Heart right ventricle (tissue), 16 donors: ENCODE measurements at regions not wholly inside any gene's neighbourhood (a gene's known extent, or its start where the extent isn't known, plus 50 kb on each side); places are given as distances from the start of the nearest gene placed in this dataset.

Experiments
- ATAC-seq, 8 donors: fragments of 200-7000 bp; cut with Tn5 transposase; one replicate each; pipeline ENCODE4 v1.9.1; 2020; ENCODE audit warnings: mild to moderate bottlenecking in 8 of 8, moderate library complexity in 8 of 8, moderate number of reproducible peaks in 1 of 8
- DNase-seq, 2 donors: peaks; one replicate each; pipeline ENCODE4 v3.0.0-alpha.2; 2020
- H3K27ac ChIP-seq, 10 donors: fragments of 200-600 bp; sonication (generic) in 2 of 10; one replicate each; pipeline versions ENCODE4 v1.5.0 to v1.8.0; 2020 to 2022; ENCODE audit warnings: mild to moderate bottlenecking in 3 of 10
- H3K27me3 ChIP-seq, 7 donors: fragments of 200-600 bp; one replicate each; pipeline ENCODE4 v1.8.0; 2021 to 2022; ENCODE audit warnings: mild to moderate bottlenecking in 2 of 7
- H3K36me3 ChIP-seq, 9 donors: fragments of 200-600 bp; sonication (generic) in 1 of 9; one replicate each; pipeline versions ENCODE4 v1.5.0 to v1.8.0; 2020 to 2022; ENCODE audit warnings: mild to moderate bottlenecking in 2 of 9
- H3K4me1 ChIP-seq, 9 donors: fragments of 200-600 bp; sonication (generic) in 1 of 9; one replicate each; pipeline versions ENCODE4 v1.5.0 to v1.8.0; 2020 to 2022; ENCODE audit warnings: mild to moderate bottlenecking in 4 of 9
- H3K4me3 ChIP-seq, 10 donors: fragments of 200-600 bp; sonication (generic) in 2 of 10; one replicate each; pipeline versions ENCODE4 v1.5.0 to v1.8.0; 2020 to 2022; ENCODE audit warnings: mild to moderate bottlenecking in 7 of 10, moderate library complexity in 2 of 10
- H3K9me3 ChIP-seq, 11 donors: fragments of 200-600 bp in 10 of 11; sonication (generic) in 2 of 11; one replicate each; pipeline versions ENCODE4 v1.5.0 to v1.8.0; 2013 to 2022; ENCODE audit warnings: mild to moderate bottlenecking in 2 of 11, control low read depth in 1 of 11, moderate library complexity in 1 of 11
- CTCF ChIP-seq, 9 donors: fragments of 200-600 bp; sonication (generic) in 2 of 9; IDR thresholded peaks; one replicate each; pipeline versions ENCODE4 v1.5.0 to v1.8.0; 2021 to 2022; ENCODE audit warnings: antibody characterized with exemption in 9 of 9, mild to moderate bottlenecking in 5 of 9, moderate library complexity in 1 of 9
- WGBS, 2 donors: extraction: QIAGEN DNeasy Blood & Tissue Kit; methylation state at CpG; one replicate each; pipeline ENCODE4 v1.1.7; 2013; ENCODE audit warnings: inconsistent platforms in 1 of 2; 5-methylcytosine and 5-hydroxymethylcytosine counted together
- intact Hi-C, 10 donors: fragments of 100-400 bp; cut with DNase I; formaldehyde crosslinking; loops; one replicate each; pipeline versions ENCODE4 v1.11.1 to v1.14.2; 2022
- donor health status: Arrhythmogenic right ventricular cardiomyopathy.
- donor health status: ischemic (EF 13 %, LVEDD 7.1; RV severe dilation, severe dysfunction).
- donor health status: healthy with polysubstance abuse.
- donor health status: DM: no; HTN: yes; CAD: no.
- donor health status: DM: no; HTN: no; CAD: no.
- donor health status: ischemic (EF 25% LVEDD 6.9; RV normal size, moderate dysfunction).
- donor health status: ischemic (EF 25% LVEDD 5.7; RV mildly dilated, moderate dysfunction).
- donor health status: healthy.
- donor health status: DM: yes; HTN: yes; CAD: no.
- donor health status: Ischemic cardiomyopathy.
- donor health status: ischemic (EF 35%, LVEDD 5.7; RV mildly dilated, moderate dysfunction).
- donor health status: nonischemic (EF 11% LVEDD 7.7; RV severe dilation, severe dysfunction).
- donor health status: DM: yes; HTN: yes; CAD: no.
- donor health status: PGD.
- donor health status: ischemic (EF 29% LVEDD 5.4; RV normal size, mild dysfunction).
- donor health status: nonischemic (EF 23%, LVEDD 6.1; RV moderate dilation, normal function).

DNA sequence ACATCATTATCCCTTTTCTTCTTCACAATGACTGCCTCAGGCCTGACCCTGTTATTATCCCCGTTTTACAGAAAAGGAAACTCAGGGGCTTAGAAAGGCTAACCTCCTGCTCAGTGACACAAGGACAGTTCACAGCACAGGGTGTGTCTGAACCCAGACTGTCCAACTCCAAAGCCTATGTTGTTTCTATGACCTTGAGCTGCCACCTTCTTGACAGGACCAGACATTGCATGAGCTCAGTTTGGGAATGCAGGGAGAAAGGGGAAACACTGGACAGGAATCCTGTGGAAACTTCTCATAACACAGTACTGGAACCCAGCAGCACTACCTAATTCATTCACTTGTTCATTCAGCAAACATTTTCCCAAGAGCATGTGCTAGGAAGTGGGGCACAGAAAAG, 472.8 kb downstream of the CDK5RAP2 start:
- H3K36me3 ChIP-seq, result no peaks in the 10 kb centered on the region
- peaks cover 0 to 22% (median 10%) of the 10 kb centered on the region in 7 donors for H3K27me3 ChIP-seq
- no peak for DNase-seq
- WGBS, 2 donors, result 60 to 75% methylated on average over 1 of the region's 1 CpG
- no peak for TF ChIP-seq CTCF (IDR thresholded peaks at IDR 0.05)
- no peaks in the 10 kb centered on the region for H3K4me1 ChIP-seq
- no peaks in the 10 kb centered on the region for H3K9me3 ChIP-seq
- intact Hi-C loops, result loop anchor here in 1 of 10 donors (10.0 kb wide), 1 partner anchor 58 kb away; no protein-coding TSS in a partner anchor
- no peak overlapping the region for H3K27ac ChIP-seq
- no peak for ATAC-seq
- no peak overlapping the region for H3K4me3 ChIP-seq

DNA sequence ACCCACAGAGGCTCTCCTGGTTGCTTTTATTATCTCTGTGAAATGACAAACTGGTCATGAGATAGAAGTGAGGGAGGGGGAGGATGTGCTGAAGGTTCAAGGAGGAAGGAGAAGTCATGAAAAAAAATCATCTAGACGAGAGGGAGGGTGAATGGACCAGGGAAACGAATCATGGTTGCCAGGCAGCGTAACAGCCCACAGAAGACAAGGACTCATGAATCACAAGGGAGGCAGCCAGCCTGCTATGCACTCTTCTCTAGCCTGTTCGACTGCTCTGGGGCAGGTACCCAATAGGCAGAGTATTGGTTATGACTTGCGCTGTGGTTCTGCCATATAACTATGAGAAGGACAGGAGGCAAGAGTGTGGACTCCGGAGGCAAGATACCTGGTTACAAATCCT, 475.2 kb downstream of the CDK5RAP2 start:
- H3K27ac ChIP-seq, result no peak overlapping the region
- no peaks in the 10 kb centered on the region for H3K9me3 ChIP-seq
- TF ChIP-seq CTCF (IDR thresholded peaks at IDR 0.05), result no peak
- no peak overlapping the region for H3K4me3 ChIP-seq
- H3K36me3 ChIP-seq, result no peaks in the 10 kb centered on the region
- intact Hi-C loops, result loop anchor here in 1 of 10 donors (10.0 kb wide), 1 partner anchor 60 kb away; no protein-coding TSS in a partner anchor
- WGBS, 2 donors, result 70 to 72% methylated on average over 6 of the region's 6 CpGs
- peaks cover 0 to 22% (median 3%) of the 10 kb centered on the region in 7 donors for H3K27me3 ChIP-seq
- DNase-seq (no peak), ATAC-seq (no peak)
- no peaks in the 10 kb centered on the region for H3K4me1 ChIP-seq

DNA sequence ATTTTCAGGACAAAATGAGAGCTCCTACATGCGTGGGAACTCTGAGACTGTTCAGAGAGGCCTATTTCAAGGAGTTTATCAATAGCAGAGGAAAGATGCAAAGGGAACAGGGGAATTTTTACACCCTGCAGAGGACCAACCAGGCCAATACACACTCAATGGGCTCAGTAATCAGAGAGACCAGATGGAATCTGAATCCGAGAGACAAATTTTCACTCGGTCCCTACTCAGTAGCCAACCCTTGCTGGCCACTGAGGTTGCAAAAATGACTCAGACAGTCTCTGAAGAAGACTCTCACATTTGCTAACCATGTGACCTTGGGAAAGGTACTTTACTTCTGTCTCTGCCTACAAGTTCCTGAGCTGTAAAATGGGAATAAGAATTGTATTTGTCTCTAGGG, 479.4 kb downstream of the CDK5RAP2 start:
- no peak for TF ChIP-seq CTCF (IDR thresholded peaks at IDR 0.05)
- Histone ChIP-seq H3K4me1 (no peaks in the 10 kb centered on the region), H3K9me3 (no peaks in the 10 kb centered on the region), H3K27ac (no peak overlapping the region), H3K4me3 (no peak overlapping the region), H3K27me3 (peaks cover 0 to 16% (median 3%) of the 10 kb centered on the region in 7 donors), H3K36me3 (no peaks in the 10 kb centered on the region)
- intact Hi-C loops, result loop anchor here in 1 of 10 donors (10.0 kb wide), 1 partner anchor 64 kb away; no protein-coding TSS in a partner anchor
- ATAC-seq, result no peak
- no peak for DNase-seq
- 67 to 69% methylated on average over 3 of the region's 3 CpGs for WGBS, 2 donors

GRCh38 chr9:120099065-120099464, 480.9 kb downstream of the CDK5RAP2 start:
- Histone ChIP-seq H3K36me3 (no peaks in the 10 kb centered on the region), H3K27ac (no peak overlapping the region), H3K27me3 (peaks cover 0 to 8% (median 0%) of the 10 kb centered on the region in 7 donors), H3K4me3 (no peak overlapping the region), H3K9me3 (no peaks in the 10 kb centered on the region), H3K4me1 (no peaks in the 10 kb centered on the region)
- ATAC-seq, result no peak
- DNase-seq, result no peak
- WGBS, 2 donors, result 80 to 86% methylated on average over 4 of the region's 4 CpGs
- no peak for TF ChIP-seq CTCF (IDR thresholded peaks at IDR 0.05)
- intact Hi-C loops, result no loop called here
